ENCODE measurements at regions not wholly inside any gene's neighbourhood (a gene's known extent, or its start where the extent isn't known, plus 50 kb on each side); places are given as distances from the start of the nearest gene placed in this dataset.

DNA sequence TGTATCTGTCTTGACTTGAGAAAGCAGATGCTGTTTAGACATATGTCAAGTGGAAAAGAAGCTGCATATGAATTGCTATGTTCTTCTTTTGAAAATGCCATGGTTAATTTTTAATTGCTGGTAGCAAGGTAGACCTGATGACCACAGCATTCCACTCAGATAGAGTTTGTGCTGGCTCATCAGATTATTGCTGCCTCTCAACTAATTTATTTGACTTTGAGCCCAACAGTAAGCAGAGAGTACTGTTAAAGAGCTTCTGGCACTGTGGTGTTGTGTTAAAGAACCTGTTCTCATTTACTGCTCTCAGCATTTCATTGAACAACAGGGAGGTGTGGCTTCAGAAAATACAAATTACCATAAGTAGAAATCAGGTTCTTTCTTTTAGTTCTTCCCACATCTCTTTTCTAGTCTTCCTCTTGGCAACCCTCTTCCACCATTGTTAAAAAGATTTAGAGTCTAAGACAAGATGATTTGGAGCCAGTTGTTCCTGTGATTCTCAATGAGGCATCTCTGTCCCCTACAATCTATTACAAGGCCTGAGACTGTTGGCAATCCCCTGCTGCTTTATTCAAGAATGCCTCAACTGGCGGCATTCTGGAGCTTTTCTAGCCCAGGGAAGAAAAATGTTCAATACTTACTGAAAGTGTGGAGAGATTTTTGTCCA is 967.6 kb upstream of the GJE1 start:
- H3K4me3 Mint-ChIP-seq (ENCODE audit: unreplicated experiment) = no peak overlapping the region
- no peak overlapping the region for H3K27ac Mint-ChIP-seq (ENCODE audit: unreplicated experiment)
- no peaks in the 10 kb centered on the region for H3K27me3 Mint-ChIP-seq (ENCODE audit: unreplicated experiment)

GRCh38 chr6:141164042-141164743 is 968.5 kb upstream of the GJE1 start:
- no peak for DNase-seq (ENCODE audit: extremely low spot score, unreplicated experiment)
- H3K27ac Mint-ChIP-seq (ENCODE audit: unreplicated experiment) = no peak overlapping the region
- H3K4me1 Mint-ChIP-seq (ENCODE audit: unreplicated experiment) = peaks cover 5% of the 10 kb centered on the region
- H3K27me3 Mint-ChIP-seq (ENCODE audit: unreplicated experiment) = no peaks in the 10 kb centered on the region
- TF ChIP-seq, protein P1, sequence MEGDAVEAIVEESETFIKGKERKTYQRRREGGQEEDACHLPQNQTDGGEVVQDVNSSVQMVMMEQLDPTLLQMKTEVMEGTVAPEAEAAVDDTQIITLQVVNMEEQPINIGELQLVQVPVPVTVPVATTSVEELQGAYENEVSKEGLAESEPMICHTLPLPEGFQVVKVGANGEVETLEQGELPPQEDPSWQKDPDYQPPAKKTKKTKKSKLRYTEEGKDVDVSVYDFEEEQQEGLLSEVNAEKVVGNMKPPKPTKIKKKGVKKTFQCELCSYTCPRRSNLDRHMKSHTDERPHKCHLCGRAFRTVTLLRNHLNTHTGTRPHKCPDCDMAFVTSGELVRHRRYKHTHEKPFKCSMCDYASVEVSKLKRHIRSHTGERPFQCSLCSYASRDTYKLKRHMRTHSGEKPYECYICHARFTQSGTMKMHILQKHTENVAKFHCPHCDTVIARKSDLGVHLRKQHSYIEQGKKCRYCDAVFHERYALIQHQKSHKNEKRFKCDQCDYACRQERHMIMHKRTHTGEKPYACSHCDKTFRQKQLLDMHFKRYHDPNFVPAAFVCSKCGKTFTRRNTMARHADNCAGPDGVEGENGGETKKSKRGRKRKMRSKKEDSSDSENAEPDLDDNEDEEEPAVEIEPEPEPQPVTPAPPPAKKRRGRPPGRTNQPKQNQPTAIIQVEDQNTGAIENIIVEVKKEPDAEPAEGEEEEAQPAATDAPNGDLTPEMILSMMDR (IDR thresholded peaks at IDR 0.05) = no peak
- H3K36me3 Mint-ChIP-seq (ENCODE audit: unreplicated experiment) = no peaks in the 10 kb centered on the region
- no peak overlapping the region for H3K4me3 Mint-ChIP-seq (ENCODE audit: unreplicated experiment)
- peaks cover 18% of the 10 kb centered on the region for H3K9me3 Mint-ChIP-seq (ENCODE audit: unreplicated experiment)

More for the DNA sequence above, 967.6 kb upstream of the GJE1 start:
- DNase-seq (ENCODE audit: extremely low spot score, unreplicated experiment) = no peak
- Mint-ChIP-seq H3K9me3 (ENCODE audit: unreplicated experiment) (peaks cover 18% of the 10 kb centered on the region), H3K4me1 (ENCODE audit: unreplicated experiment) (peaks cover 14% of the 10 kb centered on the region), H3K36me3 (ENCODE audit: unreplicated experiment) (no peaks in the 10 kb centered on the region)
- TF ChIP-seq, protein P1 (IDR thresholded peaks at IDR 0.05) = no peak

DNA sequence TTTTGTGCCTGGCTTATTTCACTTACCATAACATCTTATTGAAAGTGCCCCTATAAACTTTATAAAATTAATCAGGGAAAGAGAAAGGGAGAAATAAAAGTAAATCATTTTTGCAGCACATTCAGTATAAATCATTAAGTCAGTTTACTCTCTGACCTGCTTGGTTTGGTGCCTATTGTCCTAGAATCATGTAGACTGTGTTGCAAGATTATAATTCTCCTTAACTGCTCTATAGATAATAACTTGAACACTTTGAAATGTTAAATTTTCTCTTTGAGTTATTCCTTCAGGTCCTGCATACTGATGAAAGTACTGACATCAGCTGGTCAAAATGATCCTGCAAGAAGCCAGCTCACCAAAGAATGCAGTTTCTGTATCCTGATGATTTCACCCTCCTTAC is 969.6 kb upstream of the GJE1 start:
- peaks cover 1% of the 10 kb centered on the region for H3K4me1 Mint-ChIP-seq (ENCODE audit: unreplicated experiment)
- H3K4me3 Mint-ChIP-seq (ENCODE audit: unreplicated experiment) = no peak overlapping the region
- H3K27ac Mint-ChIP-seq (ENCODE audit: unreplicated experiment) = no peak overlapping the region
- no peaks in the 10 kb centered on the region for H3K27me3 Mint-ChIP-seq (ENCODE audit: unreplicated experiment)
- TF ChIP-seq, protein P1 (IDR thresholded peaks at IDR 0.05) = no peak
- no peak for DNase-seq (ENCODE audit: extremely low spot score, unreplicated experiment)
- peaks cover 18% of the 10 kb centered on the region for H3K9me3 Mint-ChIP-seq (ENCODE audit: unreplicated experiment)
- H3K36me3 Mint-ChIP-seq (ENCODE audit: unreplicated experiment) = no peaks in the 10 kb centered on the region

GRCh38 chr6:141158740-141159139 is 974.0 kb upstream of the GJE1 start:
- H3K4me1 Mint-ChIP-seq (ENCODE audit: unreplicated experiment) = peaks cover 1% of the 10 kb centered on the region
- H3K27ac Mint-ChIP-seq (ENCODE audit: unreplicated experiment) = no peak overlapping the region
- H3K9me3 Mint-ChIP-seq (ENCODE audit: unreplicated experiment) = peaks cover 8% of the 10 kb centered on the region
- no peaks in the 10 kb centered on the region for H3K36me3 Mint-ChIP-seq (ENCODE audit: unreplicated experiment)
- no peaks in the 10 kb centered on the region for H3K27me3 Mint-ChIP-seq (ENCODE audit: unreplicated experiment)
- no peak for DNase-seq (ENCODE audit: extremely low spot score, unreplicated experiment)
- H3K4me3 Mint-ChIP-seq (ENCODE audit: unreplicated experiment) = no peak overlapping the region
- TF ChIP-seq, protein P1 (IDR thresholded peaks at IDR 0.05) = no peak

DNA sequence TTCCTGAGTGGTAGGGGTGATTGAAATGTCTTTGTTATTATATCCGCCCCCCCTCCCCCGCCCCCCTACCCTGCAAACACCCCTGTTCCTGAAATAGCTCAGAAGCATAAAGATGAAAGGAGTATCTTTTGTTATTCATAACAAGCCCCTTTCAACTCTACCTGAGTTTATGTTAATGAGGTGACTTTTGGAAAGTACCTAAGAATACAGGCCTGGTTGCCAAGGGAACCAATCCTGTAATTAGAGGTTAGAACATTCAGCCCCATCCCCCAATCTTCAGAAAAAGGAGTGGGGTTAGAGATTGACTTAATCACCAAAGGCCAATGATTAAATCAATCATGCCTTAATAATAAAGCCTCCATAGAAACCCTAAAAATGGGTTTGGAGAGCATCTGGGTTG is 979.2 kb upstream of the GJE1 start:
- Mint-ChIP-seq H3K9me3 (ENCODE audit: unreplicated experiment) (peaks cover 9% of the 10 kb centered on the region), H3K4me3 (ENCODE audit: unreplicated experiment) (no peak overlapping the region), H3K27ac (ENCODE audit: unreplicated experiment) (no peak overlapping the region), H3K27me3 (ENCODE audit: unreplicated experiment) (no peaks in the 10 kb centered on the region), H3K4me1 (ENCODE audit: unreplicated experiment) (peaks cover 10% of the 10 kb centered on the region), H3K36me3 (ENCODE audit: unreplicated experiment) (no peaks in the 10 kb centered on the region)
- DNase-seq (ENCODE audit: extremely low spot score, unreplicated experiment) = no peak
- TF ChIP-seq, protein P1 (IDR thresholded peaks at IDR 0.05) = no peak

Measured in osteocyte (in vitro differentiated cells).